ENCODE measurements at regions not wholly inside any gene's neighbourhood (a gene's known extent, or its start where the extent isn't known, plus 50 kb on each side); places are given as distances from the start of the nearest gene placed in this dataset.

DNA sequence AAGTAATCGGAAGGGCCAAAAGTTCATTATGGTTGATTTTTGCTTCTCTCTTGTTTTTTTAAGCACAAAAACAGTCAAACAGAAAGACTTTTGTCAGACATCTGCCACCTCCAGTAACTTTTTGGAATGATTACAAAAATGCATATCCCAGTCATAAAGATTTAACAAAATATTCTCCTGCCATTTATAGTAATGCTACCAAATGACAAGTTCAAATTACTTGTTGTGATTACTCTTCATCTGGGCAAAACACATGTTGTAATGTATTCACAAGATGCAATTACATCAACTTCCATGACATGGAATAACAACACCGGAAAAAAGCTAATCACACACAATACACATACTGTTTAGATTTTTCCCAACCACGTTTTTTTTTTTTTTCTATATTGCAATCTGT is 1017.5 kb upstream of the TENM4 start:
- intact Hi-C loops (cut with micrococcal nuclease; ENCODE audit: unreplicated experiment) = no loop called here
- H3K9me3 ChIP-seq (ENCODE audit: low read length) = no peaks in the 10 kb centered on the region; the same call in 1 of the 2 replicates
- no peak overlapping the region for H3K4me3 ChIP-seq (replicated peaks in 1 of 3; ENCODE audit: insufficient read depth in 1 of 3, low read depth in 2 of 3, low read length in 3 of 3)
- no TSS peak for BruUV-seq (replicated peaks)
- H3K27me3 ChIP-seq (ENCODE audit: control insufficient read depth in 1 of 2, insufficient read depth in 2 of 2, low read length in 2 of 2) = no peaks in the 10 kb centered on the region
- H3K27ac ChIP-seq (ENCODE audit: extremely low read length, insufficient read depth, low read length) = no peak overlapping the region
- no peak overlapping the region for H3K4me2 ChIP-seq (ENCODE audit: low read depth, low read length)
- H3K9ac ChIP-seq (ENCODE audit: insufficient read depth, low read depth, low read length) = no peak overlapping the region
- FAIRE-seq (no peak), DNase-seq (ENCODE audit: low spot score) (no peak), ATAC-seq (no peak)
- in situ Hi-C loops (cut with HindIII; ENCODE audit: extremely low pct_ligation_motif_present, low pct_unique_long_range_greater_than_20kb) = no loop called here
- no peak overlapping the region for H2AFZ ChIP-seq (ENCODE audit: low read length)
- H3K36me3 ChIP-seq (replicated peaks in 1 of 2; ENCODE audit: control insufficient read depth in 1 of 2, insufficient read depth in 2 of 2, low read length in 2 of 2) = no peaks in the 10 kb centered on the region
- ChIA-PET CTCF (ENCODE audit: low intra/inter-chr PET ratio, low total read pairs) (no interaction called here), POLR2A (no interaction called here)
- no peaks in the 10 kb centered on the region for H3K79me2 ChIP-seq (ENCODE audit: insufficient read depth, low read length)
- TF ChIP-seq ZNF674 (CRISPR knock-in tag; IDR thresholded peaks at IDR 0.05; ENCODE audit: low read depth) = no peak
- TF ChIP-seq, protein P1, sequence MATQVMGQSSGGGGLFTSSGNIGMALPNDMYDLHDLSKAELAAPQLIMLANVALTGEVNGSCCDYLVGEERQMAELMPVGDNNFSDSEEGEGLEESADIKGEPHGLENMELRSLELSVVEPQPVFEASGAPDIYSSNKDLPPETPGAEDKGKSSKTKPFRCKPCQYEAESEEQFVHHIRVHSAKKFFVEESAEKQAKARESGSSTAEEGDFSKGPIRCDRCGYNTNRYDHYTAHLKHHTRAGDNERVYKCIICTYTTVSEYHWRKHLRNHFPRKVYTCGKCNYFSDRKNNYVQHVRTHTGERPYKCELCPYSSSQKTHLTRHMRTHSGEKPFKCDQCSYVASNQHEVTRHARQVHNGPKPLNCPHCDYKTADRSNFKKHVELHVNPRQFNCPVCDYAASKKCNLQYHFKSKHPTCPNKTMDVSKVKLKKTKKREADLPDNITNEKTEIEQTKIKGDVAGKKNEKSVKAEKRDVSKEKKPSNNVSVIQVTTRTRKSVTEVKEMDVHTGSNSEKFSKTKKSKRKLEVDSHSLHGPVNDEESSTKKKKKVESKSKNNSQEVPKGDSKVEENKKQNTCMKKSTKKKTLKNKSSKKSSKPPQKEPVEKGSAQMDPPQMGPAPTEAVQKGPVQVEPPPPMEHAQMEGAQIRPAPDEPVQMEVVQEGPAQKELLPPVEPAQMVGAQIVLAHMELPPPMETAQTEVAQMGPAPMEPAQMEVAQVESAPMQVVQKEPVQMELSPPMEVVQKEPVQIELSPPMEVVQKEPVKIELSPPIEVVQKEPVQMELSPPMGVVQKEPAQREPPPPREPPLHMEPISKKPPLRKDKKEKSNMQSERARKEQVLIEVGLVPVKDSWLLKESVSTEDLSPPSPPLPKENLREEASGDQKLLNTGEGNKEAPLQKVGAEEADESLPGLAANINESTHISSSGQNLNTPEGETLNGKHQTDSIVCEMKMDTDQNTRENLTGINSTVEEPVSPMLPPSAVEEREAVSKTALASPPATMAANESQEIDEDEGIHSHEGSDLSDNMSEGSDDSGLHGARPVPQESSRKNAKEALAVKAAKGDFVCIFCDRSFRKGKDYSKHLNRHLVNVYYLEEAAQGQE (IDR thresholded peaks at IDR 0.05; ENCODE audit: borderline replicate concordance in 1 of 2, low read depth in 1 of 2, low read length in 2 of 2) = no peak
- TF ChIP-seq, protein P2, sequence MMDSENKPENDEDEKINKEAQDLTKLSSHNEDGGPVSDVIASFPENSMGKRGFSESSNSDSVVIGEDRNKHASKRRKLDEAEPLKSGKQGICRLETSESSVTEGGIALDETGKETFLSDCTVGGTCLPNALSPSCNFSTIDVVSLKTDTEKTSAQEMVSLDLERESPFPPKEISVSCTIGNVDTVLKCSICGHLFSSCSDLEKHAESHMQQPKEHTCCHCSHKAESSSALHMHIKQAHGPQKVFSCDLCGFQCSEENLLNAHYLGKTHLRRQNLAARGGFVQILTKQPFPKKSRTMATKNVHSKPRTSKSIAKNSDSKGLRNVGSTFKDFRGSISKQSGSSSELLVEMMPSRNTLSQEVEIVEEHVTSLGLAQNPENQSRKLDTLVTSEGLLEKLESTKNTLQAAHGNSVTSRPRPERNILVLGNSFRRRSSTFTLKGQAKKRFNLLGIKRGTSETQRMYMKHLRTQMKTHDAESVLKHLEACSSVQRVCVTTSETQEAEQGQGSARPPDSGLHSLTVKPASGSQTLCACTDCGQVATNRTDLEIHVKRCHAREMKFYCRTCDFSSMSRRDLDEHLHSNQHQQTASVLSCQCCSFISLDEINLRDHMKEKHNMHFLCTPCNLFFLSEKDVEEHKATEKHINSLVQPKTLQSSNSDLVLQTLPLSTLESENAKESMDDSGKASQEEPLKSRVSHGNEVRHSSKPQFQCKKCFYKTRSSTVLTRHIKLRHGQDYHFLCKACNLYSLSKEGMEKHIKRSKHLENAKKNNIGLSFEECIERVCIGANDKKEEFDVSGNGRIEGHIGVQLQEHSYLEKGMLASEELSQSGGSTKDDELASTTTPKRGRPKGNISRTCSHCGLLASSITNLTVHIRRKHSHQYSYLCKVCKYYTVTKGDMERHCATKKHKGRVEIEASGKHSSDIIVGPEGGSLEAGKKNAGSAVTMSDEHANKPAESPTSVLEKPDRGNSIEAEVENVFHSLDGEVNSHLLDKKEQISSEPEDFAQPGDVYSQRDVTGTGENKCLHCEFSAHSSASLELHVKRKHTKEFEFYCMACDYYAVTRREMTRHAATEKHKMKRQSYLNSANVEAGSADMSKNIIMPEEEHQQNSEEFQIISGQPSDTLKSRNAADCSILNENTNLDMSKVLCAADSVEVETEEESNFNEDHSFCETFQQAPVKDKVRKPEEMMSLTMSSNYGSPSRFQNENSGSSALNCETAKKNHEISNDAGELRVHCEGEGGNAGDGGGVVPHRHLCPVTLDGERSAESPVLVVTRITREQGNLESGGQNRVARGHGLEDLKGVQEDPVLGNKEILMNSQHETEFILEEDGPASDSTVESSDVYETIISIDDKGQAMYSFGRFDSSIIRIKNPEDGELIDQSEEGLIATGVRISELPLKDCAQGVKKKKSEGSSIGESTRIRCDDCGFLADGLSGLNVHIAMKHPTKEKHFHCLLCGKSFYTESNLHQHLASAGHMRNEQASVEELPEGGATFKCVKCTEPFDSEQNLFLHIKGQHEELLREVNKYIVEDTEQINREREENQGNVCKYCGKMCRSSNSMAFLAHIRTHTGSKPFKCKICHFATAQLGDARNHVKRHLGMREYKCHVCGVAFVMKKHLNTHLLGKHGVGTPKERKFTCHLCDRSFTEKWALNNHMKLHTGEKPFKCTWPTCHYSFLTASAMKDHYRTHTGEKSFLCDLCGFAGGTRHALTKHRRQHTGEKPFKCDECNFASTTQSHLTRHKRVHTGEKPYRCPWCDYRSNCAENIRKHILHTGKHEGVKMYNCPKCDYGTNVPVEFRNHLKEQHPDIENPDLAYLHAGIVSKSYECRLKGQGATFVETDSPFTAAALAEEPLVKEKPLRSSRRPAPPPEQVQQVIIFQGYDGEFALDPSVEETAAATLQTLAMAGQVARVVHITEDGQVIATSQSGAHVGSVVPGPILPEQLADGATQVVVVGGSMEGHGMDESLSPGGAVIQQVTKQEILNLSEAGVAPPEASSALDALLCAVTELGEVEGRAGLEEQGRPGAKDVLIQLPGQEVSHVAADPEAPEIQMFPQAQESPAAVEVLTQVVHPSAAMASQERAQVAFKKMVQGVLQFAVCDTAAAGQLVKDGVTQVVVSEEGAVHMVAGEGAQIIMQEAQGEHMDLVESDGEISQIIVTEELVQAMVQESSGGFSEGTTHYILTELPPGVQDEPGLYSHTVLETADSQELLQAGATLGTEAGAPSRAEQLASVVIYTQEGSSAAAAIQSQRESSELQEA (CRISPR knock-in tag; IDR thresholded peaks at IDR 0.05; ENCODE audit: not compliant biosample characterization) = no peak
- no peak for TF ChIP-seq TCF7 (IDR thresholded peaks at IDR 0.05; ENCODE audit: low read depth)
- no peak for TF ChIP-seq MLLT10 (CRISPR knock-in tag; IDR thresholded peaks at IDR 0.05)
- TF ChIP-seq ZNF670 (CRISPR knock-in tag; IDR thresholded peaks at IDR 0.05; ENCODE audit: borderline replicate concordance) = no peak
- TF ChIP-seq HHEX (CRISPR knock-in tag; IDR thresholded peaks at IDR 0.05) = no peak
- TF ChIP-seq, protein P3, sequence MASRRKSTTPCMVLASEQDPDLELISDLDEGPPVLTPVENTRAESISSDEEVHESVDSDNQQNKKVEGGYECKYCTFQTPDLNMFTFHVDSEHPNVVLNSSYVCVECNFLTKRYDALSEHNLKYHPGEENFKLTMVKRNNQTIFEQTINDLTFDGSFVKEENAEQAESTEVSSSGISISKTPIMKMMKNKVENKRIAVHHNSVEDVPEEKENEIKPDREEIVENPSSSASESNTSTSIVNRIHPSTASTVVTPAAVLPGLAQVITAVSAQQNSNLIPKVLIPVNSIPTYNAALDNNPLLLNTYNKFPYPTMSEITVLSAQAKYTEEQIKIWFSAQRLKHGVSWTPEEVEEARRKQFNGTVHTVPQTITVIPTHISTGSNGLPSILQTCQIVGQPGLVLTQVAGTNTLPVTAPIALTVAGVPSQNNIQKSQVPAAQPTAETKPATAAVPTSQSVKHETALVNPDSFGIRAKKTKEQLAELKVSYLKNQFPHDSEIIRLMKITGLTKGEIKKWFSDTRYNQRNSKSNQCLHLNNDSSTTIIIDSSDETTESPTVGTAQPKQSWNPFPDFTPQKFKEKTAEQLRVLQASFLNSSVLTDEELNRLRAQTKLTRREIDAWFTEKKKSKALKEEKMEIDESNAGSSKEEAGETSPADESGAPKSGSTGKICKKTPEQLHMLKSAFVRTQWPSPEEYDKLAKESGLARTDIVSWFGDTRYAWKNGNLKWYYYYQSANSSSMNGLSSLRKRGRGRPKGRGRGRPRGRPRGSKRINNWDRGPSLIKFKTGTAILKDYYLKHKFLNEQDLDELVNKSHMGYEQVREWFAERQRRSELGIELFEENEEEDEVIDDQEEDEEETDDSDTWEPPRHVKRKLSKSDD (CRISPR knock-in tag; IDR thresholded peaks at IDR 0.05; ENCODE audit: low read depth) = no peak
- no peak for TF ChIP-seq PCBP1 (IDR thresholded peaks at IDR 0.05; ENCODE audit: borderline replicate concordance, low read depth, low read length)
- under 1% methylated on average over 3 of the region's 3 CpGs for WGBS (ENCODE audit: low lambda C conversion rate)
- no peaks in the 10 kb centered on the region for H3K4me1 ChIP-seq (ENCODE audit: insufficient read depth, low read length)
- H4K20me1 ChIP-seq (ENCODE audit: insufficient read depth, low read length) = no peaks in the 10 kb centered on the region; the same call in 1 of the 2 replicates
